A673 (cell line): ENCODE measurements at regions not wholly inside any gene's neighbourhood (a gene's known extent, or its start where the extent isn't known, plus 50 kb on each side); places are given as distances from the start of the nearest gene placed in this dataset.

Experiments used
- BruUV-seq: library from RNA; stranded (reverse); fragments of 400-500 nt; replicated peaks from 2 replicates; lab custom pipeline; 2021; lab: Mats Ljungman, UMichigan
- CTCF ChIA-PET: fragments of 300-600 bp; sonication (Branson Sonifier 250); formaldehyde crosslinking; loops from one replicate; lab custom pipeline; 2022; ENCODE audit warnings: antibody characterized with exemption; lab: Charles Lee
- POLR2A ChIA-PET: fragments of 300-600 bp; sonication (Branson Sonifier 250); formaldehyde crosslinking; loops from one replicate; lab custom pipeline; 2022; ENCODE audit warnings: antibody characterized with exemption; ENCODE audit not compliant: low non-redundant PET; lab: Charles Lee
- DNase-seq: peaks from one replicate; pipeline ENCODE4 v3.0.0-alpha.2; 2015; ENCODE audit warnings: low spot score
- H3K27ac ChIP-seq: fragments of 200-600 bp; sonication (generic); 2 replicates; pipeline ENCODE4 v1.5.1; 2016; ENCODE audit warnings: mixed run types, low read depth, mild to moderate bottlenecking, mixed read lengths, antibody characterized with exemption, low read length; ENCODE audit not compliant: poor library complexity, severe bottlenecking
- H3K27me3 ChIP-seq: fragments of 200-600 bp; sonication (generic); replicated peaks from 2 replicates; pipeline ENCODE4 v1.6.1; 2017; ENCODE audit warnings: mixed run types, low read depth, mild to moderate bottlenecking, mixed read lengths, antibody characterized with exemption, low read length; ENCODE audit not compliant: insufficient read depth, poor library complexity
- H3K36me3 ChIP-seq: fragments of 200-600 bp; sonication (generic); 2 replicates; pipeline ENCODE4 v1.6.1; 2016; ENCODE audit warnings: mixed run types, mild to moderate bottlenecking, mixed read lengths, antibody characterized with exemption, low read length; ENCODE audit not compliant: insufficient read depth, poor library complexity, severe bottlenecking
- H3K4me1 ChIP-seq: fragments of 200-600 bp; sonication (generic); 2 replicates; pipeline ENCODE4 v1.6.1; 2017; ENCODE audit warnings: mixed run types, mild to moderate bottlenecking, mixed read lengths, antibody characterized with exemption, low read length; ENCODE audit not compliant: insufficient read depth, poor library complexity, severe bottlenecking
- H3K4me3 ChIP-seq: fragments of 200-600 bp; sonication (generic); 2 replicates; pipeline ENCODE4 v1.5.1; 2016; ENCODE audit warnings: low read depth, mixed run types, mild to moderate bottlenecking, mixed read lengths, low read length; ENCODE audit not compliant: poor library complexity, severe bottlenecking
- H3K9me3 ChIP-seq: fragments of 200-600 bp; sonication (generic); 2 replicates; pipeline ENCODE4 v1.6.1; 2016; ENCODE audit warnings: mixed run types, low read depth, mild to moderate bottlenecking, mixed read lengths, antibody characterized with exemption, low read length; ENCODE audit not compliant: poor library complexity, severe bottlenecking
- CTCF ChIP-seq: fragments of 300-800, 200-600 bp; sonication (generic); conservative IDR thresholded peaks from 2 replicates; pipeline ENCODE4 v1.5.1; 2017; ENCODE audit warnings: low read depth, mild to moderate bottlenecking, antibody characterized with exemption, low read length, moderate library complexity, mixed read lengths
- EZH2 ChIP-seq: fragments of 200-600 bp; sonication (generic); IDR thresholded peaks from 2 replicates; pipeline ENCODE4 v1.6.1; 2017; ENCODE audit warnings: borderline replicate concordance, low read depth, mild to moderate bottlenecking, mixed read lengths, antibody characterized with exemption, low read length; ENCODE audit not compliant: poor library complexity, severe bottlenecking
- intact Hi-C: fragments of 100-400 bp; cut with micrococcal nuclease; formaldehyde crosslinking; loops from one replicate; pipeline ENCODE4 v1.10.0; 2022; ENCODE audit not compliant: unreplicated experiment

GRCh38 chr12:115461401-115461800, 777.4 kb upstream of the TBX3 start:
- ChIA-PET POLR2A (no interaction called here), CTCF (no interaction called here)
- TF ChIP-seq EZH2 (no peak), CTCF (no peak)
- no TSS peak for BruUV-seq
- Histone ChIP-seq H3K27ac (no peak overlapping the region), H3K36me3 (no peaks in the 10 kb centered on the region), H3K9me3 (no peaks in the 10 kb centered on the region), H3K4me3 (no peak overlapping the region), H3K27me3 (no peaks in the 10 kb centered on the region), H3K4me1 (no peaks in the 10 kb centered on the region)
- intact Hi-C loops = no loop called here
- DNase-seq = no peak

- H3K4me1 ChIP-seq = no peaks in the 10 kb centered on the region
- H3K27ac ChIP-seq = no peak overlapping the region
- no peaks in the 10 kb centered on the region for H3K27me3 ChIP-seq
- ChIA-PET POLR2A (no interaction called here), CTCF (no interaction called here)
- BruUV-seq = no TSS peak
- intact Hi-C loops = no loop called here
- DNase-seq = no peak
- H3K36me3 ChIP-seq = no peaks in the 10 kb centered on the region
- H3K4me3 ChIP-seq = no peak overlapping the region
- TF ChIP-seq CTCF (no peak), EZH2 (no peak)
- H3K9me3 ChIP-seq = no peaks in the 10 kb centered on the region
Observed at GRCh38 chr12:115457798-115458197, 773.8 kb upstream of the TBX3 start.

DNA sequence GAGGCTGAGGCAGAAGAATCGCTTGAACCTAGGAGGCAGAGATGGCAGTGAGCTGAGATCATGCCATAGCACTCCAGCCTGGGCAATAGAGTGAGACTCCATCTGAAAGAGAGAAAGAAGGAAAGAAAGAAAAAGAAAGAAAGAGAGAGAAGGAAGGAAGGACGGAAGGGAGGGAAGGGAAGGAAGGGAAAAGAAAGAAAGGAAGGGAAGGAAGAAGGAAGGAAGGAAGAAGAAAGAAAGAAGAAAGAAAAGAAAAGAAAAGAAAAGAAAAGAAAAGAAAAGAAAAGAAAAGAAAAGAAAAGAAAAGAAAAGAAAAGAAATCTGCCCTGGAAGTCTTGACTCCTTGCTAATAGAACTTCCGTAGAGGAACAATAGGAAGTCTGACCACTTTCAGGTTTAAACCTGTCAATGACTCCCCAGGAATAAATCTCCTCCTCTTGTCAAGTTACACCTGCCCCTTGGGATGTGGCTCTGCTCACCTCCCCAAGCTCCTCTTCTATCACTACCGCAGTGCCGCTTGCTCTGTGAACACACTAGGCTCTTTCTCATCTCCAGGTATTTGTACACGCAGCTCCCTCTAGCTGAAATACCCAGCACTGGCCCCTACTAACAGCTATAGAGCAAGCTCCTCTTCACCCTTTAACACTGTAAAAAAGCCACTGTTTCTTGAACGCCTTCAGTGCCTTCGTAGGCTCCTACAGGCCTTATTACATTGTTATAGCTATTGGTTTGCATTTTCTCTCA, 773.1 kb upstream of the TBX3 start:
- ChIA-PET CTCF (no interaction called here), POLR2A (no interaction called here)
- H3K4me1 ChIP-seq = no peaks in the 10 kb centered on the region
- H3K36me3 ChIP-seq = no peaks in the 10 kb centered on the region
- no peaks in the 10 kb centered on the region for H3K9me3 ChIP-seq
- no peak overlapping the region for H3K27ac ChIP-seq
- intact Hi-C loops = no loop called here
- no peak for DNase-seq
- no TSS peak for BruUV-seq
- no peak overlapping the region for H3K4me3 ChIP-seq
- H3K27me3 ChIP-seq = no peaks in the 10 kb centered on the region
- TF ChIP-seq CTCF = no peak
- no peak for TF ChIP-seq EZH2
